B cell (primary cell): ENCODE measurements at regions not wholly inside any gene's neighbourhood (a gene's known extent, or its start where the extent isn't known, plus 50 kb on each side); places are given as distances from the start of the nearest gene placed in this dataset.

ENCODE experiments used
- ATAC-seq: fragments of 200-7000 bp; cut with Tn5 transposase; one replicate; pipeline ENCODE4 v1.10.0; 2021; ENCODE audit warnings: low read depth, mild to moderate bottlenecking, moderate number of reproducible peaks, moderate library complexity
- CTCF ChIA-PET: fragments of 350-600 bp; sonication (Branson Sonifier 250); formaldehyde crosslinking; loops from one replicate; lab custom pipeline; 2021; ENCODE audit warnings: antibody characterized with exemption, inconsistent platforms; lab: Charles Lee
- POLR2A ChIA-PET: fragments of 350-600 bp; sonication (Branson Sonifier 250); formaldehyde crosslinking; loops from one replicate; lab custom pipeline; 2021; ENCODE audit warnings: antibody characterized with exemption; lab: Charles Lee
- DNase-seq: peaks from one replicate; pipeline ENCODE4 v3.0.0; 2013
- H2AFZ ChIP-seq: 2 replicates; pipeline ENCODE4 v1.6.1; 2012; ENCODE audit warnings: mild to moderate bottlenecking, low read depth, low read length; ENCODE audit not compliant: insufficient read depth, poor library complexity, severe bottlenecking
- H3K27ac ChIP-seq, 2 donors: 1 replicate in 1 of 2; 2 replicates in 1 of 2; pipeline ENCODE4 v1.5.1; 2012 to 2013; ENCODE audit warnings: low read length in 2 of 2, mild to moderate bottlenecking in 2 of 2, moderate library complexity in 1 of 2
- H3K27me3 ChIP-seq, 4 experiments: fragments of 200-600 bp in 1 of 4; sonication (generic) in 1 of 4; replicated peaks in 1 of 4; 1 replicate in 2 of 4; 2 replicates in 2 of 4; pipeline versions ENCODE4 v1.6.1 to v1.7.0; 2013 to 2016; ENCODE audit warnings: low read length in 3 of 4, mild to moderate bottlenecking in 2 of 4, mixed read lengths in 1 of 4, moderate library complexity in 1 of 4; ENCODE audit not compliant: insufficient read depth in 4 of 4, control insufficient read depth in 3 of 4; ENCODE audit errors: control extremely low read depth in 1 of 4
- H3K36me3 ChIP-seq, 2 experiments: replicated peaks in 1 of 2; 1 replicate in 1 of 2; 2 replicates in 1 of 2; pipeline versions ENCODE4 v1.6.1 to v1.7.1; 2013; ENCODE audit warnings: low read length in 1 of 2; ENCODE audit not compliant: insufficient read depth in 2 of 2, control insufficient read depth in 1 of 2; ENCODE audit errors: control extremely low read depth in 1 of 2, extremely low read depth in 1 of 2
- H3K4me1 ChIP-seq, 2 donors: fragments of 200-600 bp in 1 of 2; sonication (generic) in 1 of 2; 1 replicate in 1 of 2; 2 replicates in 1 of 2; pipeline versions ENCODE4 v1.5.1 to v1.6.1; 2013 to 2017; ENCODE audit warnings: low read length in 2 of 2; ENCODE audit not compliant: control insufficient read depth in 2 of 2, insufficient read depth in 2 of 2
- H3K4me2 ChIP-seq: replicated peaks from 2 replicates; pipeline ENCODE3; 2012; ENCODE audit warnings: mild to moderate bottlenecking, low read depth, low read length; ENCODE audit not compliant: poor library complexity, severe bottlenecking
- H3K4me3 ChIP-seq, 5 experiments: fragments of 200-600 bp in 1 of 5; sonication (generic) in 1 of 5; 1 replicate in 3 of 5; 2 replicates in 2 of 5; pipeline versions ENCODE4 v1.5.1 to v1.7.0; 2011 to 2016; ENCODE audit warnings: low read length in 4 of 5, mild to moderate bottlenecking in 4 of 5, low read depth in 2 of 5, control low read depth in 1 of 5, moderate library complexity in 1 of 5; ENCODE audit not compliant: insufficient read depth in 1 of 5; ENCODE audit errors: control extremely low read depth in 1 of 5, extremely low read depth in 1 of 5
- H3K79me2 ChIP-seq: fragments of 200-600 bp; sonication (generic); one replicate; pipeline ENCODE4 v1.6.0; 2016; ENCODE audit warnings: low read length; ENCODE audit not compliant: control insufficient read depth, insufficient read depth
- H3K9ac ChIP-seq: fragments of 200-600 bp; sonication (generic); 2 replicates; pipeline ENCODE4 v1.6.1; 2017; ENCODE audit warnings: mild to moderate bottlenecking, low read length, moderate library complexity
- H3K9me3 ChIP-seq, 3 donors: one replicate each; pipeline versions ENCODE4 v1.6.1 to v1.7.1; 2013; ENCODE audit warnings: low read length in 2 of 3; ENCODE audit not compliant: control insufficient read depth in 2 of 3, insufficient read depth in 1 of 3; ENCODE audit errors: control extremely low read depth in 1 of 3
- H4K20me1 ChIP-seq: 2 replicates; pipeline ENCODE4 v1.6.0; 2012; ENCODE audit warnings: mild to moderate bottlenecking, low read length; ENCODE audit not compliant: insufficient read depth, control insufficient read depth, poor library complexity, severe bottlenecking
- H3K27ac Mint-ChIP-seq: one replicate; pipeline ENCODE4 v1.8.0; 2021; ENCODE audit warnings: mixed read lengths
- H3K27me3 Mint-ChIP-seq: one replicate; pipeline ENCODE4 v1.8.0; 2021; ENCODE audit warnings: mixed read lengths
- H3K4me1 Mint-ChIP-seq: one replicate; pipeline ENCODE4 v1.8.0; 2021; ENCODE audit warnings: mixed read lengths
- H3K4me3 Mint-ChIP-seq: one replicate; pipeline ENCODE4 v1.8.0; 2021; ENCODE audit warnings: mixed read lengths
- H3K9me3 Mint-ChIP-seq: one replicate; pipeline ENCODE4 v1.8.0; 2022; ENCODE audit warnings: mixed read lengths; ENCODE audit not compliant: insufficient read depth
- EZH2 ChIP-seq: IDR thresholded peaks from 2 replicates; pipeline ENCODE4 v1.6.1; 2012; ENCODE audit warnings: borderline replicate concordance, low read depth, mild to moderate bottlenecking, moderate library complexity, low read length; ENCODE audit not compliant: insufficient read depth, poor library complexity, severe bottlenecking
- WGBS: methylation state at CpG from one replicate; pipeline ENCODE4 v1.1.5; 2013; ENCODE audit warnings: missing lambda C conversion rate; ENCODE audit not compliant: insufficient coverage; 5-methylcytosine and 5-hydroxymethylcytosine counted together
- intact Hi-C: fragments of 100-400 bp; cut with micrococcal nuclease; formaldehyde crosslinking; loops from one replicate; pipeline ENCODE4 v1.10.0; 2022
- TF ChIP-seq, protein P1 (sequence below): fragments of 200-600 bp; IDR thresholded peaks from one replicate; pipeline ENCODE4 v1.8.0; 2022; ENCODE audit warnings: antibody characterized with exemption, mild to moderate bottlenecking

DNA sequence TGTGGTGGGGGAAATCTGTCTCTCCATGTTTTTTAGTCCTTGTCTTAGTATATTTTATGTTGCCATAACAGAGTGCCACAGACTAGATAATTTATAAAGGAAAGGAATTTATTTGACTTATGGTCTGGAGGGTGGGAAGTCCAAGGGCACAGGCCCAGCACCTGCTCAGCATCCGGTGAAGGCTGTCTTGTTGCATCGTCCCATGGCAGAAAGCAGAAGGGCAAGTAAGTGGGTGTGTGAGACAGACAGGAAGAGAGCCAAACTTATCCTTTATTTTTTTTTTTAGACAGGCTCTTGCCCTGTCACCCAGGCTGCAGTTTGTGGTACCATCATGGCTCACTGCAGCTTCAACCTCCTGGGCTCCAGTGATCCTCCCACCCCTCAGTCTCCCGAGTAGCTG lies 98.1 kb downstream of the HS1BP3 start:
- ATAC-seq (no peak), DNase-seq (no peak)
- no peak overlapping the region for H3K27ac ChIP-seq
- H3K9ac ChIP-seq: no peak overlapping the region
- POLR2A ChIA-PET: no interaction called here
- TF ChIP-seq, protein P1, sequence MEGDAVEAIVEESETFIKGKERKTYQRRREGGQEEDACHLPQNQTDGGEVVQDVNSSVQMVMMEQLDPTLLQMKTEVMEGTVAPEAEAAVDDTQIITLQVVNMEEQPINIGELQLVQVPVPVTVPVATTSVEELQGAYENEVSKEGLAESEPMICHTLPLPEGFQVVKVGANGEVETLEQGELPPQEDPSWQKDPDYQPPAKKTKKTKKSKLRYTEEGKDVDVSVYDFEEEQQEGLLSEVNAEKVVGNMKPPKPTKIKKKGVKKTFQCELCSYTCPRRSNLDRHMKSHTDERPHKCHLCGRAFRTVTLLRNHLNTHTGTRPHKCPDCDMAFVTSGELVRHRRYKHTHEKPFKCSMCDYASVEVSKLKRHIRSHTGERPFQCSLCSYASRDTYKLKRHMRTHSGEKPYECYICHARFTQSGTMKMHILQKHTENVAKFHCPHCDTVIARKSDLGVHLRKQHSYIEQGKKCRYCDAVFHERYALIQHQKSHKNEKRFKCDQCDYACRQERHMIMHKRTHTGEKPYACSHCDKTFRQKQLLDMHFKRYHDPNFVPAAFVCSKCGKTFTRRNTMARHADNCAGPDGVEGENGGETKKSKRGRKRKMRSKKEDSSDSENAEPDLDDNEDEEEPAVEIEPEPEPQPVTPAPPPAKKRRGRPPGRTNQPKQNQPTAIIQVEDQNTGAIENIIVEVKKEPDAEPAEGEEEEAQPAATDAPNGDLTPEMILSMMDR: no peak
- no peak for TF ChIP-seq EZH2
- Mint-ChIP-seq H3K4me1 (peaks cover 4% of the 10 kb centered on the region), H3K4me3 (no peak overlapping the region), H3K27me3 (peaks cover 14% of the 10 kb centered on the region), H3K9me3 (no peaks in the 10 kb centered on the region), H3K27ac (no peak overlapping the region)
- H3K36me3 ChIP-seq: no peaks in the 10 kb centered on the region
- no peaks in the 10 kb centered on the region for H3K9me3 ChIP-seq
- WGBS: 80% methylated on average over 2 of the region's 3 CpGs
- H3K4me1 ChIP-seq: peaks cover 0 to 6% of the 10 kb centered on the region in 2 donors
- H2AFZ ChIP-seq: no peak overlapping the region
- CTCF ChIA-PET: no interaction called here
- H3K4me3 ChIP-seq: no peak overlapping the region
- no peaks in the 10 kb centered on the region for H3K79me2 ChIP-seq
- no peak overlapping the region for H3K4me2 ChIP-seq
- intact Hi-C loops: no loop called here
- H3K27me3 ChIP-seq: peaks cover 0 to 5% (median under 1%) of the 10 kb centered on the region in 4 experiments
- H4K20me1 ChIP-seq: no peaks in the 10 kb centered on the region

DNA sequence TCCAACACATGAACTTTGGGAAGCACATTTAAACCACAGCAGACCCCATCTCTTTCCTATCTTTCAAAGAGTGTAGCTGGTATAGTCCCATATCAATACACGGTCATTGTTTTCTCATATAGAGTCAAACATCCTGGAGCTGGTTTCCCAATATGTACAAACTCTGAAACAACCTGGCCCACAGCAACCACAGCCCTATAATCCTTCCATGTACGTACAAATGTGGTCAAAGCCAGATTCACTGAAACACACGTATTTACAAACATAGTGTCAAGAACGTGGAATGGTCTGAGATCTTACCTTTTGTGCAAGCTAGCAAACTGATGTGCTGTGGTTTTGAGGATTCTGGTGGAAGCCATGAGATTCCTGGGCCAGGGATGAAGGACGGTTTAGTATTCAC lies 97.3 kb downstream of the HS1BP3 start:
- POLR2A ChIA-PET: interaction anchor here (0.5 kb wide), 1 partner anchor 45 kb away, joined by 8 read pairs; no protein-coding TSS in a partner anchor
- intact Hi-C loops: no loop called here
- 100% methylated on average over 1 of the region's 5 CpGs for WGBS

More for the DNA sequence above, 97.3 kb downstream of the HS1BP3 start:
- Histone ChIP-seq H3K36me3 (no peaks in the 10 kb centered on the region), H3K4me3 (no peak overlapping the region), H3K4me1 (peaks cover 0 to 6% of the 10 kb centered on the region in 2 donors), H3K27me3 (peaks cover 0 to 10% (median 2%) of the 10 kb centered on the region in 4 experiments), H4K20me1 (no peaks in the 10 kb centered on the region), H3K9me3 (no peaks in the 10 kb centered on the region), H2AFZ (no peak overlapping the region), H3K79me2 (no peaks in the 10 kb centered on the region), H3K9ac (no peak overlapping the region), H3K4me2 (no peak overlapping the region), H3K27ac (no peak overlapping the region)
- TF ChIP-seq EZH2: no peak
- TF ChIP-seq, protein P1: no peak
- DNase-seq (no peak), ATAC-seq (no peak)
- Mint-ChIP-seq H3K4me1 (peaks cover 4% of the 10 kb centered on the region), H3K27ac (no peak overlapping the region), H3K4me3 (no peak overlapping the region), H3K9me3 (no peaks in the 10 kb centered on the region), H3K27me3 (peaks cover 21% of the 10 kb centered on the region)
- CTCF ChIA-PET: no interaction called here
